H1 (cell line): ENCODE measurements at regions not wholly inside any gene's neighbourhood (a gene's known extent, or its start where the extent isn't known, plus 50 kb on each side); places are given as distances from the start of the nearest gene placed in this dataset.

ENCODE experiments used
- ASH2L ChIP-seq: fragments of 200-600, 300-600 bp; sonication (generic); IDR thresholded peaks from one replicate; pipeline ENCODE4 v1.7.1; 2017; ENCODE audit warnings: low read length
- EP300 ChIP-seq, 2 experiments: IDR thresholded peaks; 1 replicate in 1 of 2; 2 replicates in 1 of 2; pipeline ENCODE4 v1.6.1; 2011 to 2012; ENCODE audit warnings: low read depth in 2 of 2, low read length in 2 of 2, mild to moderate bottlenecking in 2 of 2, borderline replicate concordance in 1 of 2, inconsistent platforms in 1 of 2, moderate library complexity in 1 of 2
- FOSL1 ChIP-seq: IDR thresholded peaks from 2 replicates; pipeline ENCODE4 v1.6.1; 2011; ENCODE audit warnings: mild to moderate bottlenecking, low read depth, low read length, moderate library complexity; ENCODE audit not compliant: insufficient read depth
- JUND ChIP-seq: IDR thresholded peaks from 2 replicates; pipeline ENCODE4 v1.6.1; 2011; ENCODE audit warnings: mild to moderate bottlenecking, improper control_type of control experiment, low read length
- POLR2A ChIP-seq, 2 experiments: IDR thresholded peaks; 1 replicate in 1 of 2; 2 replicates in 1 of 2; pipeline ENCODE4 v1.6.1; 2011; ENCODE audit warnings: low read depth in 2 of 2, low read length in 2 of 2, mild to moderate bottlenecking in 2 of 2; ENCODE audit errors: control extremely low read depth in 1 of 2
- POLR2AphosphoS5 ChIP-seq: IDR thresholded peaks from 2 replicates; pipeline ENCODE4 v1.6.1; 2011; ENCODE audit warnings: low read depth, low read length
- POU5F1 ChIP-seq: IDR thresholded peaks from 2 replicates; pipeline ENCODE4 v1.6.1; 2011; ENCODE audit warnings: low read depth, mild to moderate bottlenecking, low read length, moderate library complexity
- TCF12 ChIP-seq: IDR thresholded peaks from 2 replicates; pipeline ENCODE4 v1.6.1; 2011; ENCODE audit warnings: low read depth, mild to moderate bottlenecking, low read length
- TF ChIP-seq, protein P1 (sequence below), 3 experiments: IDR thresholded peaks; 1 replicate in 2 of 3; 2 replicates in 1 of 3; pipeline versions ENCODE4 v1.5.1 to v1.6.1; 2011; ENCODE audit warnings: low read length in 3 of 3, mild to moderate bottlenecking in 3 of 3, inconsistent platforms in 2 of 3, low read depth in 1 of 3, moderate library complexity in 1 of 3; ENCODE audit not compliant: insufficient read depth in 1 of 3; ENCODE audit errors: control extremely low read depth in 1 of 3

DNA sequence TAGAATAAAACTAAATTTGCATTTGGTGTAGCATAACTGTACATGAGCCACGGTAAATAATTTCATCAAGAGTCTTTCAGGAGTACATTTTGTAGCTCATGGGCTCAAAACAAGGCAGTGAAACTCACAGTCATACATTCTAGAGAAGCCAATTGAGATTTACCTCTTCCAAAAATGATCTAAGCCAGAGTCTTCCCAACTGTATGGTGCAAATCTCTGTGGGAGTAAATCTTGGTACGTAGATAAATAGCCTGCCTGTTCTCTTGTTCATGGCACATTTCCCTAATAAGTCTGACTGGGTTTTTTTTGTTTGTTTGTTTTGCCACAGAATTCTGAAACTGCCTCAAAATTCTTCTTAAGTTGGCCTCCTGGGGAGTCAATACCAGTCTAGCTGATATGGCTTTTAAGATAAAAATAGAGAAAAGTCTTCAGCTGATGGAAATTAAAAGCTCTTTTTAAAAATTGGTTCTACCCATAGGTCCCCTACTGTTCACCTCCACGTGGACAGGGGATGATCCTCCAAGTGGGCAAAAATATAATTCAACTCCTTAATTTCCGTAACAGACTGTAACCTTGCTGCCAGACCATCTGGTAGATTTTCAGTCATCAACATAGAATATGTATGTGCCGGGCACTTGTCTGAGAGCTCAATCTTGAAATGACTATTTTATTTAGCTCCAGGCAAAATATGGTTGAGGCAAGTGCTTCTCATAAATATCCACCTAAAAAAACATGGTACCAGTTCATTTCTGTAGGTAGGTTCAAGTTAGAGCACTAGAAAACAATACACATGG is 365.4 kb downstream of the PDHA2 start:
- TF ChIP-seq, protein P1, sequence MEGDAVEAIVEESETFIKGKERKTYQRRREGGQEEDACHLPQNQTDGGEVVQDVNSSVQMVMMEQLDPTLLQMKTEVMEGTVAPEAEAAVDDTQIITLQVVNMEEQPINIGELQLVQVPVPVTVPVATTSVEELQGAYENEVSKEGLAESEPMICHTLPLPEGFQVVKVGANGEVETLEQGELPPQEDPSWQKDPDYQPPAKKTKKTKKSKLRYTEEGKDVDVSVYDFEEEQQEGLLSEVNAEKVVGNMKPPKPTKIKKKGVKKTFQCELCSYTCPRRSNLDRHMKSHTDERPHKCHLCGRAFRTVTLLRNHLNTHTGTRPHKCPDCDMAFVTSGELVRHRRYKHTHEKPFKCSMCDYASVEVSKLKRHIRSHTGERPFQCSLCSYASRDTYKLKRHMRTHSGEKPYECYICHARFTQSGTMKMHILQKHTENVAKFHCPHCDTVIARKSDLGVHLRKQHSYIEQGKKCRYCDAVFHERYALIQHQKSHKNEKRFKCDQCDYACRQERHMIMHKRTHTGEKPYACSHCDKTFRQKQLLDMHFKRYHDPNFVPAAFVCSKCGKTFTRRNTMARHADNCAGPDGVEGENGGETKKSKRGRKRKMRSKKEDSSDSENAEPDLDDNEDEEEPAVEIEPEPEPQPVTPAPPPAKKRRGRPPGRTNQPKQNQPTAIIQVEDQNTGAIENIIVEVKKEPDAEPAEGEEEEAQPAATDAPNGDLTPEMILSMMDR (IDR thresholded peaks at IDR 0.05; ENCODE audit: control extremely low read depth in 1 of 3, insufficient read depth in 1 of 3, low read depth in 1 of 3, low read length in 3 of 3) = no peak
- TF ChIP-seq FOSL1 (no peak), EP300 (IDR thresholded peaks at IDR 0.05; ENCODE audit: borderline replicate concordance in 1 of 2, low read depth in 2 of 2, low read length in 2 of 2) (no peak), POU5F1 (no peak), ASH2L (no peak), POLR2AphosphoS5 (no peak), TCF12 (no peak), POLR2A (IDR thresholded peaks at IDR 0.05; ENCODE audit: control extremely low read depth in 1 of 2, low read depth in 2 of 2, low read length in 2 of 2) (no peak), JUND (no peak)
